ENCODE measurements at regions not wholly inside any gene's neighbourhood (a gene's known extent, or its start where the extent isn't known, plus 50 kb on each side); places are given as distances from the start of the nearest gene placed in this dataset.

DNA sequence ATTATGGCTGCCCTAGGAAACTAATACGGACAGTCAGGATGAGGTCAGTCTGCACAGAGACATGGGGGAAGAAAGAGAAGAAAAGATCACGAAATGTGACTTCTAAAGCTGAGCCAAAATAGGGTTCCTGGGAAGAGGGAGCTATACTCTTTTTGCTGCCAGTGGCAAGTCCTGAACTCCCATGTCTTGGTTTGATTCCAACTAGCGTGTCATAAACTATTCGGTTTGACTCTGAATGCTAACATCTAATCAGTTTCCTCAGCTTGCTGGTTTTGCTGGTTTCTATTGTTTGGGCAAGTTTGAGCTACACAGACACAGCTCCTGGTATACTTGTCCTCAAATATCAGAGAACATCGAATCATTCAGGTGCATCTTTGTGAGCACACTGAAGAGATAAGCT, 80.5 kb upstream of the CYP1B1 start:
- TF ChIP-seq MYBL2 (CRISPR knock-in tag; IDR thresholded peaks at IDR 0.05), result no peak
- TF ChIP-seq, protein P1, sequence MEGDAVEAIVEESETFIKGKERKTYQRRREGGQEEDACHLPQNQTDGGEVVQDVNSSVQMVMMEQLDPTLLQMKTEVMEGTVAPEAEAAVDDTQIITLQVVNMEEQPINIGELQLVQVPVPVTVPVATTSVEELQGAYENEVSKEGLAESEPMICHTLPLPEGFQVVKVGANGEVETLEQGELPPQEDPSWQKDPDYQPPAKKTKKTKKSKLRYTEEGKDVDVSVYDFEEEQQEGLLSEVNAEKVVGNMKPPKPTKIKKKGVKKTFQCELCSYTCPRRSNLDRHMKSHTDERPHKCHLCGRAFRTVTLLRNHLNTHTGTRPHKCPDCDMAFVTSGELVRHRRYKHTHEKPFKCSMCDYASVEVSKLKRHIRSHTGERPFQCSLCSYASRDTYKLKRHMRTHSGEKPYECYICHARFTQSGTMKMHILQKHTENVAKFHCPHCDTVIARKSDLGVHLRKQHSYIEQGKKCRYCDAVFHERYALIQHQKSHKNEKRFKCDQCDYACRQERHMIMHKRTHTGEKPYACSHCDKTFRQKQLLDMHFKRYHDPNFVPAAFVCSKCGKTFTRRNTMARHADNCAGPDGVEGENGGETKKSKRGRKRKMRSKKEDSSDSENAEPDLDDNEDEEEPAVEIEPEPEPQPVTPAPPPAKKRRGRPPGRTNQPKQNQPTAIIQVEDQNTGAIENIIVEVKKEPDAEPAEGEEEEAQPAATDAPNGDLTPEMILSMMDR (IDR thresholded peaks at IDR 0.05), result no peak
- TF ChIP-seq NFATC4 (CRISPR knock-in tag; IDR thresholded peaks at IDR 0.05), result no peak
- TF ChIP-seq, protein P2, sequence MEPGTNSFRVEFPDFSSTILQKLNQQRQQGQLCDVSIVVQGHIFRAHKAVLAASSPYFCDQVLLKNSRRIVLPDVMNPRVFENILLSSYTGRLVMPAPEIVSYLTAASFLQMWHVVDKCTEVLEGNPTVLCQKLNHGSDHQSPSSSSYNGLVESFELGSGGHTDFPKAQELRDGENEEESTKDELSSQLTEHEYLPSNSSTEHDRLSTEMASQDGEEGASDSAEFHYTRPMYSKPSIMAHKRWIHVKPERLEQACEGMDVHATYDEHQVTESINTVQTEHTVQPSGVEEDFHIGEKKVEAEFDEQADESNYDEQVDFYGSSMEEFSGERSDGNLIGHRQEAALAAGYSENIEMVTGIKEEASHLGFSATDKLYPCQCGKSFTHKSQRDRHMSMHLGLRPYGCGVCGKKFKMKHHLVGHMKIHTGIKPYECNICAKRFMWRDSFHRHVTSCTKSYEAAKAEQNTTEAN (CRISPR knock-in tag; IDR thresholded peaks at IDR 0.05), result no peak
- TF ChIP-seq NR1H2 (CRISPR knock-in tag; IDR thresholded peaks at IDR 0.05), result no peak
- TF ChIP-seq, protein P3, sequence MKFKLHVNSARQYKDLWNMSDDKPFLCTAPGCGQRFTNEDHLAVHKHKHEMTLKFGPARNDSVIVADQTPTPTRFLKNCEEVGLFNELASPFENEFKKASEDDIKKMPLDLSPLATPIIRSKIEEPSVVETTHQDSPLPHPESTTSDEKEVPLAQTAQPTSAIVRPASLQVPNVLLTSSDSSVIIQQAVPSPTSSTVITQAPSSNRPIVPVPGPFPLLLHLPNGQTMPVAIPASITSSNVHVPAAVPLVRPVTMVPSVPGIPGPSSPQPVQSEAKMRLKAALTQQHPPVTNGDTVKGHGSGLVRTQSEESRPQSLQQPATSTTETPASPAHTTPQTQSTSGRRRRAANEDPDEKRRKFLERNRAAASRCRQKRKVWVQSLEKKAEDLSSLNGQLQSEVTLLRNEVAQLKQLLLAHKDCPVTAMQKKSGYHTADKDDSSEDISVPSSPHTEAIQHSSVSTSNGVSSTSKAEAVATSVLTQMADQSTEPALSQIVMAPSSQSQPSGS (CRISPR knock-in tag; IDR thresholded peaks at IDR 0.05; ENCODE audit: borderline replicate concordance, low read depth), result no peak
- no peak for TF ChIP-seq TEAD4 (CRISPR knock-in tag; IDR thresholded peaks at IDR 0.05)
- TF ChIP-seq, protein P4, sequence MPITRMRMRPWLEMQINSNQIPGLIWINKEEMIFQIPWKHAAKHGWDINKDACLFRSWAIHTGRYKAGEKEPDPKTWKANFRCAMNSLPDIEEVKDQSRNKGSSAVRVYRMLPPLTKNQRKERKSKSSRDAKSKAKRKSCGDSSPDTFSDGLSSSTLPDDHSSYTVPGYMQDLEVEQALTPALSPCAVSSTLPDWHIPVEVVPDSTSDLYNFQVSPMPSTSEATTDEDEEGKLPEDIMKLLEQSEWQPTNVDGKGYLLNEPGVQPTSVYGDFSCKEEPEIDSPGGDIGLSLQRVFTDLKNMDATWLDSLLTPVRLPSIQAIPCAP (CRISPR knock-in tag; IDR thresholded peaks at IDR 0.05), result no peak
